ENCODE measurements at regions not wholly inside any gene's neighbourhood (a gene's known extent, or its start where the extent isn't known, plus 50 kb on each side); places are given as distances from the start of the nearest gene placed in this dataset.

- H3K36me3 Mint-ChIP-seq (ENCODE audit: insufficient read depth) = no peaks in the 10 kb centered on the region
- no peak overlapping the region for H3K27ac Mint-ChIP-seq
- H3K4me1 Mint-ChIP-seq (ENCODE audit: low read depth) = no peaks in the 10 kb centered on the region
- no peak for TF ChIP-seq CTCF (IDR thresholded peaks at IDR 0.05; ENCODE audit: unreplicated experiment)
- H3K27me3 Mint-ChIP-seq = peaks cover 4% of the 10 kb centered on the region
- no peaks in the 10 kb centered on the region for H3K9me3 Mint-ChIP-seq (ENCODE audit: low read depth)
- DNase-seq (ENCODE audit: low spot score, unreplicated experiment) = no peak
- no peak overlapping the region for H3K4me3 Mint-ChIP-seq (ENCODE audit: low read depth)
Observed at GRCh38 chr7:25399000-25399750, 170.9 kb upstream of the NPVF start.

- Mint-ChIP-seq H3K9me3 (ENCODE audit: low read depth) (no peaks in the 10 kb centered on the region), H3K27ac (no peak overlapping the region), H3K4me3 (ENCODE audit: low read depth) (no peak overlapping the region), H3K4me1 (ENCODE audit: low read depth) (no peaks in the 10 kb centered on the region), H3K36me3 (ENCODE audit: insufficient read depth) (no peaks in the 10 kb centered on the region), H3K27me3 (peaks cover 4% of the 10 kb centered on the region)
- DNase-seq (ENCODE audit: low spot score, unreplicated experiment) = no peak
- no peak for TF ChIP-seq CTCF (IDR thresholded peaks at IDR 0.05; ENCODE audit: unreplicated experiment)
Observed at GRCh38 chr7:25402532-25402931, 174.2 kb upstream of the NPVF start.

- Mint-ChIP-seq H3K4me1 (ENCODE audit: low read depth) (peaks cover 4% of the 10 kb centered on the region), H3K9me3 (ENCODE audit: low read depth) (no peaks in the 10 kb centered on the region), H3K27me3 (peaks cover 4% of the 10 kb centered on the region), H3K4me3 (ENCODE audit: low read depth) (no peak overlapping the region), H3K36me3 (ENCODE audit: insufficient read depth) (no peaks in the 10 kb centered on the region), H3K27ac (no peak overlapping the region)
- no peak for DNase-seq (ENCODE audit: low spot score, unreplicated experiment)
- TF ChIP-seq CTCF (IDR thresholded peaks at IDR 0.05; ENCODE audit: unreplicated experiment) = no peak
Observed at GRCh38 chr7:25405736-25406135, 177.4 kb upstream of the NPVF start.

GRCh38 chr7:25407053-25407452 lies 178.8 kb upstream of the NPVF start:
- Mint-ChIP-seq H3K36me3 (ENCODE audit: insufficient read depth) (no peaks in the 10 kb centered on the region), H3K9me3 (ENCODE audit: low read depth) (no peaks in the 10 kb centered on the region), H3K27ac (no peak overlapping the region), H3K4me3 (ENCODE audit: low read depth) (no peak overlapping the region), H3K27me3 (no peaks in the 10 kb centered on the region), H3K4me1 (ENCODE audit: low read depth) (peaks cover 4% of the 10 kb centered on the region)
- no peak for TF ChIP-seq CTCF (IDR thresholded peaks at IDR 0.05; ENCODE audit: unreplicated experiment)
- no peak for DNase-seq (ENCODE audit: low spot score, unreplicated experiment)

GRCh38 chr7:25408012-25408687 lies 179.9 kb upstream of the NPVF start:
- no peak overlapping the region for H3K27ac Mint-ChIP-seq
- H3K4me1 Mint-ChIP-seq (ENCODE audit: low read depth) = peaks cover 4% of the 10 kb centered on the region
- no peaks in the 10 kb centered on the region for H3K27me3 Mint-ChIP-seq
- no peaks in the 10 kb centered on the region for H3K36me3 Mint-ChIP-seq (ENCODE audit: insufficient read depth)
- DNase-seq (ENCODE audit: low spot score, unreplicated experiment) = no peak
- H3K9me3 Mint-ChIP-seq (ENCODE audit: low read depth) = no peaks in the 10 kb centered on the region
- H3K4me3 Mint-ChIP-seq (ENCODE audit: low read depth) = no peak overlapping the region
- no peak for TF ChIP-seq CTCF (IDR thresholded peaks at IDR 0.05; ENCODE audit: unreplicated experiment)

Measured in progenitor cell of endocrine pancreas (in vitro differentiated cells).